IMR-90 (cell line): ENCODE measurements at regions not wholly inside any gene's neighbourhood (a gene's known extent, or its start where the extent isn't known, plus 50 kb on each side); places are given as distances from the start of the nearest gene placed in this dataset.

Experiments used
- ATAC-seq: fragments of 200-7000 bp; cut with Tn5 transposase; 2 replicates; pipeline ENCODE4 v1.9.1; 2020; ENCODE audit warnings: low read depth, mild to moderate bottlenecking, moderate library complexity
- BruUV-seq: library from RNA; stranded (reverse); fragments of 400-500 nt; replicated peaks from 2 replicates; lab custom pipeline; 2021; lab: Mats Ljungman, UMichigan
- CTCF ChIA-PET: fragments of 300-600 bp; formaldehyde crosslinking; extraction: SDS; loops from one replicate; lab custom pipeline; 2021; ENCODE audit warnings: antibody characterized with exemption; lab: Yijun Ruan, JAX
- POLR2A ChIA-PET: fragments of 300-600 bp; sonication (Branson Sonifier 250); formaldehyde crosslinking; loops from one replicate; lab custom pipeline; 2022; ENCODE audit warnings: antibody characterized with exemption; ENCODE audit not compliant: unreplicated experiment; lab: Charles Lee
- DNase-seq: peaks from one replicate; pipeline ENCODE4 v3.0.0; 2013
- H2AFZ ChIP-seq: replicated peaks from 2 replicates; pipeline ENCODE3; 2013; ENCODE audit warnings: low read length, mild to moderate bottlenecking; ENCODE audit not compliant: poor library complexity
- H2AK5ac ChIP-seq: 2 replicates; pipeline ENCODE4 v1.6.1; 2013; ENCODE audit warnings: low read depth, low read length, inconsistent platforms
- H2AK9ac ChIP-seq: replicated peaks from 2 replicates; pipeline ENCODE3; 2013; ENCODE audit warnings: mild to moderate bottlenecking, low read depth, low read length, moderate library complexity; ENCODE audit not compliant: poor library complexity
- H2BK120ac ChIP-seq: 2 replicates; pipeline ENCODE4 v1.6.1; 2013; ENCODE audit warnings: low read depth, low read length, inconsistent platforms
- H2BK15ac ChIP-seq: 3 replicates; pipeline ENCODE4 v1.6.1; 2013; ENCODE audit warnings: low read depth, low read length, inconsistent platforms
- H2BK20ac ChIP-seq: 2 replicates; pipeline ENCODE4 v1.6.1; 2013; ENCODE audit warnings: low read depth, mild to moderate bottlenecking, inconsistent platforms, low read length, moderate library complexity
- H2BK5ac ChIP-seq: 2 replicates; pipeline ENCODE4 v1.6.1; 2013; ENCODE audit warnings: mild to moderate bottlenecking, low read depth, low read length, inconsistent platforms; ENCODE audit not compliant: poor library complexity, severe bottlenecking
- H3K14ac ChIP-seq: replicated peaks from 2 replicates; pipeline ENCODE4 v1.6.1; 2013; ENCODE audit warnings: low read depth, low read length, inconsistent platforms
- H3K18ac ChIP-seq: 2 replicates; pipeline ENCODE4 v1.6.1; 2013; ENCODE audit warnings: low read depth, low read length, control low read depth
- H3K23ac ChIP-seq: 2 replicates; pipeline ENCODE4 v1.6.1; 2013; ENCODE audit warnings: low read depth, low read length, inconsistent platforms
- H3K27ac ChIP-seq: 2 replicates; pipeline ENCODE4 v1.5.1; 2013; ENCODE audit warnings: mild to moderate bottlenecking, control low read depth, low read length; ENCODE audit not compliant: insufficient read depth
- H3K27me3 ChIP-seq: 2 replicates; pipeline ENCODE4 v1.6.1; 2013; ENCODE audit warnings: low read length; ENCODE audit not compliant: control insufficient read depth, insufficient read depth
- H3K36me3 ChIP-seq: 2 replicates; pipeline ENCODE4 v1.6.1; 2013; ENCODE audit warnings: low read length, mixed read lengths; ENCODE audit not compliant: control insufficient read depth, insufficient read depth
- H3K4ac ChIP-seq: 2 replicates; pipeline ENCODE4 v1.6.1; 2013; ENCODE audit warnings: low read depth, low read length, inconsistent platforms
- H3K4me1 ChIP-seq: 2 replicates; pipeline ENCODE4 v1.6.1; 2013; ENCODE audit warnings: low read length, mixed read lengths; ENCODE audit not compliant: control insufficient read depth, insufficient read depth
- H3K4me2 ChIP-seq: 2 replicates; pipeline ENCODE4 v1.6.1; 2013; ENCODE audit warnings: low read depth, mild to moderate bottlenecking, control low read depth, low read length, moderate library complexity
- H3K4me3 ChIP-seq: 2 replicates; pipeline ENCODE4 v1.5.1; 2013; ENCODE audit warnings: low read depth, mild to moderate bottlenecking, control low read depth, low read length, moderate library complexity; ENCODE audit not compliant: insufficient read depth
- H3K56ac ChIP-seq: 2 replicates; pipeline ENCODE4 v1.6.1; 2013; ENCODE audit warnings: low read length, inconsistent platforms; ENCODE audit not compliant: insufficient read depth; ENCODE audit errors: extremely low read depth
- H3K79me1 ChIP-seq, 2 experiments: 2 replicates each; pipeline ENCODE4 v1.6.1; 2013; ENCODE audit warnings: low read length in 2 of 2, inconsistent platforms in 1 of 2, low read depth in 1 of 2
- H3K9ac ChIP-seq: 2 replicates; pipeline ENCODE4 v1.6.1; 2013; ENCODE audit warnings: low read depth, low read length, control low read depth
- H3K9me1 ChIP-seq: 2 replicates; pipeline ENCODE4 v1.6.1; 2013; ENCODE audit warnings: low read length, inconsistent platforms; ENCODE audit not compliant: insufficient read depth
- H3K9me3 ChIP-seq: 2 replicates; pipeline ENCODE4 v1.6.1; 2013; ENCODE audit warnings: low read length; ENCODE audit not compliant: control insufficient read depth, insufficient read depth
- H4K20me1 ChIP-seq: 2 replicates; pipeline ENCODE4 v1.6.1; 2013; ENCODE audit warnings: low read length, inconsistent platforms; ENCODE audit not compliant: insufficient read depth
- H4K5ac ChIP-seq: 2 replicates; pipeline ENCODE4 v1.6.1; 2013; ENCODE audit warnings: mild to moderate bottlenecking, low read depth, low read length, control low read depth
- H4K8ac ChIP-seq, 2 experiments: 2 replicates each; pipeline ENCODE4 v1.6.1; 2013; ENCODE audit warnings: low read depth in 2 of 2, low read length in 2 of 2, control low read depth in 1 of 2, inconsistent platforms in 1 of 2
- H4K91ac ChIP-seq: 2 replicates; pipeline ENCODE4 v1.6.1; 2013; ENCODE audit warnings: low read depth, low read length, inconsistent platforms; ENCODE audit not compliant: insufficient read depth
- BHLHE40 ChIP-seq: fragments of 150-350 bp; IDR thresholded peaks from 2 replicates; pipeline ENCODE4 v1.6.1; 2016; ENCODE audit warnings: mild to moderate bottlenecking, low read depth, low read length
- CEBPB ChIP-seq: IDR thresholded peaks from 2 replicates; pipeline ENCODE4 v1.6.1; 2012; ENCODE audit warnings: low read depth, low read length, improper control_type of control experiment
- CHD1 ChIP-seq: IDR thresholded peaks from 2 replicates; pipeline ENCODE4 v1.6.1; 2012; ENCODE audit warnings: low read depth, low read length, improper control_type of control experiment
- FOS ChIP-seq: fragments of 150-350 bp; IDR thresholded peaks from 2 replicates; pipeline ENCODE4 v1.6.1; 2016; ENCODE audit warnings: low read depth, low read length
- MAZ ChIP-seq: IDR thresholded peaks from 2 replicates; pipeline ENCODE4 v1.6.1; 2012; ENCODE audit warnings: low read depth, mild to moderate bottlenecking, low read length, improper control_type of control experiment, moderate library complexity, borderline replicate concordance
- MXI1 ChIP-seq: IDR thresholded peaks from 2 replicates; pipeline ENCODE4 v1.6.1; 2012; ENCODE audit warnings: low read depth, mild to moderate bottlenecking, low read length, moderate library complexity, borderline replicate concordance
- NFE2L2 ChIP-seq: fragments of 150-350 bp; IDR thresholded peaks from 2 replicates; pipeline ENCODE4 v1.6.1; 2016; ENCODE audit warnings: low read depth, mild to moderate bottlenecking, low read length
- RFX5 ChIP-seq: IDR thresholded peaks from 2 replicates; pipeline ENCODE4 v1.8.0; 2012; ENCODE audit warnings: low read depth, mild to moderate bottlenecking, low read length, moderate library complexity
- SMC3 ChIP-seq: fragments of 150-350 bp; IDR thresholded peaks from 2 replicates; pipeline ENCODE4 v1.6.1; 2016; ENCODE audit warnings: low read depth, mild to moderate bottlenecking, antibody characterized with exemption, low read length, moderate library complexity
- WGBS, 2 experiments: methylation state at CpG; one replicate each; pipeline versions ENCODE4 v1.1.5 to v1.1.7; 2013; ENCODE audit warnings: missing lambda C conversion rate in 2 of 2; ENCODE audit not compliant: insufficient read length in 1 of 2; ENCODE audit errors: extremely low coverage in 2 of 2; 5-methylcytosine and 5-hydroxymethylcytosine counted together
- dilution Hi-C: fragments of 300-500 bp; cut with HindIII; formaldehyde crosslinking; loops from one replicate; pipeline ENCODE4 v1.14.3; 2018; ENCODE audit warnings: low sequenced_read_pairs; ENCODE audit not compliant: unreplicated experiment
- in situ Hi-C: fragments of 300-500 bp; cut with MboI; formaldehyde crosslinking; loops from 3 replicates; pipeline ENCODE4 v1.14.3; 2019; ENCODE audit warnings: low sequenced_read_pairs, inconsistent platforms, mixed read lengths
- intact Hi-C: fragments of 100-400 bp; cut with micrococcal nuclease; formaldehyde crosslinking; loops from 2 replicates; pipeline ENCODE4 v1.10.0; 2022
- TF ChIP-seq, protein P1 (sequence below): fragments of 150-350 bp; IDR thresholded peaks from 2 replicates; pipeline ENCODE4 v1.6.1; 2016; ENCODE audit warnings: low read depth, mild to moderate bottlenecking, low read length, moderate library complexity, borderline replicate concordance
- TF ChIP-seq, protein P2 (sequence below): fragments of 150-350 bp; IDR thresholded peaks from 2 replicates; pipeline ENCODE4 v1.6.1; 2017; ENCODE audit warnings: mild to moderate bottlenecking, antibody characterized with exemption, low read length, low read depth

- intact Hi-C loops, result no loop called here
- no TSS peak for BruUV-seq
These were observed 606.2 kb upstream of the NXPH2 start for GRCh38 chr2:139386401-139386800.

More at GRCh38 chr2:139386401-139386800, 606.2 kb upstream of the NXPH2 start:
- Histone ChIP-seq H4K20me1 (no peaks in the 10 kb centered on the region), H3K4me2 (no peak overlapping the region), H2BK20ac (no peak overlapping the region), H3K27ac (no peak overlapping the region), H3K4me3 (no peak overlapping the region), H2BK120ac (no peak overlapping the region), H3K36me3 (no peaks in the 10 kb centered on the region), H3K79me1 (no peaks in the 10 kb centered on the region), H4K8ac (no peak overlapping the region), H2AFZ (no peak overlapping the region), H3K9ac (no peak overlapping the region), H3K18ac (no peak overlapping the region), H3K14ac (no peak overlapping the region), H3K56ac (no peak overlapping the region), H3K4me1 (no peaks in the 10 kb centered on the region), H3K9me1 (no peaks in the 10 kb centered on the region), H3K23ac (no peak overlapping the region), H2AK9ac (no peak overlapping the region), H4K91ac (no peak overlapping the region), H2AK5ac (no peak overlapping the region), H3K27me3 (no peaks in the 10 kb centered on the region), H3K4ac (no peak overlapping the region), H2BK5ac (no peak overlapping the region), H3K9me3 (peaks cover 4% of the 10 kb centered on the region), H4K5ac (no peak overlapping the region), H2BK15ac (no peak overlapping the region)
- ChIA-PET POLR2A (no interaction called here), CTCF (no interaction called here)
- dilution Hi-C loops, result no loop called here
- no peak for TF ChIP-seq BHLHE40
- no peak for TF ChIP-seq MAZ
- TF ChIP-seq MXI1, result no peak
- TF ChIP-seq SMC3, result no peak
- no peak for TF ChIP-seq FOS
- TF ChIP-seq RFX5, result no peak
- TF ChIP-seq, protein P1, sequence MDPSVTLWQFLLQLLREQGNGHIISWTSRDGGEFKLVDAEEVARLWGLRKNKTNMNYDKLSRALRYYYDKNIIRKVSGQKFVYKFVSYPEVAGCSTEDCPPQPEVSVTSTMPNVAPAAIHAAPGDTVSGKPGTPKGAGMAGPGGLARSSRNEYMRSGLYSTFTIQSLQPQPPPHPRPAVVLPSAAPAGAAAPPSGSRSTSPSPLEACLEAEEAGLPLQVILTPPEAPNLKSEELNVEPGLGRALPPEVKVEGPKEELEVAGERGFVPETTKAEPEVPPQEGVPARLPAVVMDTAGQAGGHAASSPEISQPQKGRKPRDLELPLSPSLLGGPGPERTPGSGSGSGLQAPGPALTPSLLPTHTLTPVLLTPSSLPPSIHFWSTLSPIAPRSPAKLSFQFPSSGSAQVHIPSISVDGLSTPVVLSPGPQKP, result no peak
- no peak for TF ChIP-seq NFE2L2
- TF ChIP-seq CEBPB, result no peak
- TF ChIP-seq CHD1, result no peak
- TF ChIP-seq, protein P2, sequence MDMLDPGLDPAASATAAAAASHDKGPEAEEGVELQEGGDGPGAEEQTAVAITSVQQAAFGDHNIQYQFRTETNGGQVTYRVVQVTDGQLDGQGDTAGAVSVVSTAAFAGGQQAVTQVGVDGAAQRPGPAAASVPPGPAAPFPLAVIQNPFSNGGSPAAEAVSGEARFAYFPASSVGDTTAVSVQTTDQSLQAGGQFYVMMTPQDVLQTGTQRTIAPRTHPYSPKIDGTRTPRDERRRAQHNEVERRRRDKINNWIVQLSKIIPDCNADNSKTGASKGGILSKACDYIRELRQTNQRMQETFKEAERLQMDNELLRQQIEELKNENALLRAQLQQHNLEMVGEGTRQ, result no peak
- ATAC-seq (no peak), DNase-seq (no peak)
- in situ Hi-C loops, result no loop called here
- no CpG with 5 or more reads among the region's 1 CpG for WGBS, 2 experiments
